Lower lobe of right lung (tissue), 2 donors: ENCODE measurements at regions not wholly inside any gene's neighbourhood (a gene's known extent, or its start where the extent isn't known, plus 50 kb on each side); places are given as distances from the start of the nearest gene placed in this dataset.

ENCODE experiments used
- ATAC-seq, 2 donors: fragments of 200-7000 bp; cut with Tn5 transposase; one replicate each; pipeline ENCODE4 v1.9.1; 2020 to 2022; ENCODE audit warnings: mild to moderate bottlenecking in 2 of 2, moderate library complexity in 2 of 2
- DNase-seq: peaks from one replicate; pipeline ENCODE4 v3.0.0-alpha.2; 2020
- H3K27ac ChIP-seq: fragments of 200-600 bp; one replicate; pipeline ENCODE4 v1.8.0; 2022
- H3K27me3 ChIP-seq: fragments of 200-600 bp; one replicate; pipeline ENCODE4 v1.8.0; 2022; ENCODE audit warnings: low read depth
- H3K36me3 ChIP-seq: fragments of 200-600 bp; one replicate; pipeline ENCODE4 v1.8.0; 2022; ENCODE audit warnings: mild to moderate bottlenecking
- H3K4me1 ChIP-seq: fragments of 200-600 bp; one replicate; pipeline ENCODE4 v1.8.0; 2022
- H3K4me3 ChIP-seq: fragments of 200-600 bp; one replicate; pipeline ENCODE4 v1.8.0; 2022; ENCODE audit warnings: mild to moderate bottlenecking
- H3K9me3 ChIP-seq: fragments of 200-600 bp; one replicate; pipeline ENCODE4 v1.8.0; 2022
- intact Hi-C: fragments of 100-400 bp; cut with DNase I; formaldehyde crosslinking; loops from one replicate; pipeline ENCODE4 v1.11.0; 2022
- TF ChIP-seq, protein P1 (sequence below): fragments of 200-600 bp; IDR thresholded peaks from one replicate; pipeline ENCODE4 v1.8.0; 2022; ENCODE audit warnings: antibody characterized with exemption, mild to moderate bottlenecking
- donor health status: DM: no; HTN: yes; CAD: no; lungs with severe emphysema.

DNA sequence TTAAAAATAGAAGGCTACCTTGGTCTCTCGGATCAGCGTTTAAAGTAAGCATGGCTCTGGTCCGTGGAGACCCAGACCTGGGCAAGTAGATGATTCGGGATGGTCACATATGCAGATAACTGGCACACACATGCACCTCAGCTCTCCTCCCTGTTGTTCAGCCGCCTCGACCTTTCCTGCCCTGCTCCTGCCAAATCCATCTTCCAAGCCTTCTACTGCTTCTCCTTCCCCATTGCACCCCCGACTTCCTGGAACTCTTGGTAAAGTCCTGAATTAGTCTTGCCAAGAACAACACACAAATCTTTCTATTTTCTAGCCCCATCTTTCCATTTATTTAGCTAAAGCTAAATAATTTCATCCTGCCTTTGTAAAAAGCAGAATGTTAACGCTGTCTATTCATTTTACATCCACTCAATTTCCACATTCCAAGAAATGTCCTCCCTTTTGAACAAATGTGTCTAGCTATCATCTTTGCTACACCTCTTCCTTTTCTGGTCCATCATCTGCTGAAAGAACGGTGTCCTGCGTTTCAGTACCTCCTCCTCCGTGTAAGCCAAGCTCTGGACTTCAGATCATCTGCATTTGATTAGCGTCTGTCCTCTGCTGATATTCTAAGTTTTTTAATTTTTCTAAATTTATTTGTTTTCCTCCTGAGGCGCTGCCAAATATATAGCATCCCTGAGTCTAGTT, 92.5 kb downstream of the ZIC5 start:
- no peak overlapping the region for H3K4me3 ChIP-seq
- H3K27me3 ChIP-seq = no peaks in the 10 kb centered on the region
- DNase-seq (no peak), ATAC-seq (no peak)
- TF ChIP-seq, protein P1, sequence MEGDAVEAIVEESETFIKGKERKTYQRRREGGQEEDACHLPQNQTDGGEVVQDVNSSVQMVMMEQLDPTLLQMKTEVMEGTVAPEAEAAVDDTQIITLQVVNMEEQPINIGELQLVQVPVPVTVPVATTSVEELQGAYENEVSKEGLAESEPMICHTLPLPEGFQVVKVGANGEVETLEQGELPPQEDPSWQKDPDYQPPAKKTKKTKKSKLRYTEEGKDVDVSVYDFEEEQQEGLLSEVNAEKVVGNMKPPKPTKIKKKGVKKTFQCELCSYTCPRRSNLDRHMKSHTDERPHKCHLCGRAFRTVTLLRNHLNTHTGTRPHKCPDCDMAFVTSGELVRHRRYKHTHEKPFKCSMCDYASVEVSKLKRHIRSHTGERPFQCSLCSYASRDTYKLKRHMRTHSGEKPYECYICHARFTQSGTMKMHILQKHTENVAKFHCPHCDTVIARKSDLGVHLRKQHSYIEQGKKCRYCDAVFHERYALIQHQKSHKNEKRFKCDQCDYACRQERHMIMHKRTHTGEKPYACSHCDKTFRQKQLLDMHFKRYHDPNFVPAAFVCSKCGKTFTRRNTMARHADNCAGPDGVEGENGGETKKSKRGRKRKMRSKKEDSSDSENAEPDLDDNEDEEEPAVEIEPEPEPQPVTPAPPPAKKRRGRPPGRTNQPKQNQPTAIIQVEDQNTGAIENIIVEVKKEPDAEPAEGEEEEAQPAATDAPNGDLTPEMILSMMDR = no peak
- H3K36me3 ChIP-seq = no peaks in the 10 kb centered on the region
- H3K9me3 ChIP-seq = no peaks in the 10 kb centered on the region
- intact Hi-C loops = no loop called here
- no peak overlapping the region for H3K27ac ChIP-seq
- H3K4me1 ChIP-seq = no peaks in the 10 kb centered on the region

DNA sequence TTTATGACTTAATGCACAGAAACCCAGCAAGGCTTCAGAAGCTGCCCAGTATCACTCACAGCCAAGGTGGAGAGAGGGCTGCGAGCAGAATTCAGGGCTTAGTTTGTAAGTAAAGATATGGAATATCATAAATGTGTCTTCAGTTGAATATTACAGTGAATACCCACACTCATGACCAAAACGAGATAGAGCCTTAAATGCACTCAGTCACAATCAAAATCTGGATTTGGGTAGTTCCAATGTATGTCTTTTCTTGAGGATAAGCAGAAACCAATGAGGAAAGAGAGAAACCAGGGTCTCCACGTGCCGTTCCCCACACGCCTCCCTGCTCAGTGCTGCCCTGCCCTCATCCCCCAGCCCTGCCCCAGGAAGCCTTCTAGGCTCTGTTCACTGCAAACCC, 94.9 kb downstream of the ZIC5 start:
- no peaks in the 10 kb centered on the region for H3K27me3 ChIP-seq
- DNase-seq (no peak), ATAC-seq (no peak)
- no peaks in the 10 kb centered on the region for H3K36me3 ChIP-seq
- intact Hi-C loops = no loop called here
- no peaks in the 10 kb centered on the region for H3K4me1 ChIP-seq
- H3K27ac ChIP-seq = no peak overlapping the region
- no peaks in the 10 kb centered on the region for H3K9me3 ChIP-seq
- TF ChIP-seq, protein P1 = no peak
- H3K4me3 ChIP-seq = no peak overlapping the region

DNA sequence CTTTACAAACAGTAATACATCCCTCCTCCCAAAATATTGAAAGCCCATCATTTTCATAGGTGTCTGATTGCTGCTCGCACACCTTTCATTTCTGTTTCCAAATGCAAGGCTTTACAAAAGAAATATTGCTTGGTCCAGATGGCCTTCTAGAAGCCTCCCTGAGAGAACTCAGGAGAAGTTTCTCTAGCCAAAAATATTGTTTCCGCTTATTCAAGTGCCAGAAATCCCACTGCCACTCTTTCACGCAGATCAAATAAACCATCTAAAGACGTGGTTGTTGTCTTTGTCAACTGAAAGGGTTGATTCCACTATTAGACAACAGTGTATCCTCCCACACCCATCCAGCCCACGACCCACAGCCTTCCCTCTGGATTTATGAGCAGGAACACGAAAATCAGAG, 96.2 kb downstream of the ZIC5 start:
- intact Hi-C loops = no loop called here
- DNase-seq (no peak), ATAC-seq (no peak)

DNA sequence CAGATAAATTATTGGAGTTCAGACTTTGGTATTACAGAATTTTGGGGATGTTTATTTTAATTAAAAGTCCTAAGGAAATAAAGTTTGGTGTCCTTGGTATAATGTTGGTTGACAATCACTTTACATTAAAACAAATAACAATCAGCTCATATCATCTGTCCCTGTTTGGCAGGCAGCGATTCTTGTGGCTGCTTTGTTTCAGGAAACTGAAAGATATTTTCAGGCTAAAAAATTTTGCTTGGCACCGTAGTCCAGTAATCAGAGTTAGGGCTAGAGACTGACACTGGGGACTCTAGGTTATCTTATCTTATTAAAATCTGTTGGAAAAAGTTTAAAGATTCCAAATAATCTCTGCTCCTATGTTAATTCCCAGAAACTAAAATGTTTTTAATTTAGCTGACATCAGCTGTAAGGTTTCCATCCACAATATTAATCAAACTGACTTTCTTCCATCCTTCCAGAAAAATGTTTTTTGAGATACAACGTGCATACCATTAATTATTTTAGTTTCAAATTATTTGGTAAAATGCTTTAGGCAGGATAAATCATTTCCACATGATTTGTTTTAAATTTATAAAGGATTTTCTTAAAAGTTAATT, 97.6 kb downstream of the ZIC5 start:
- Histone ChIP-seq H3K9me3 (no peaks in the 10 kb centered on the region), H3K27ac (no peak overlapping the region), H3K27me3 (no peaks in the 10 kb centered on the region), H3K36me3 (no peaks in the 10 kb centered on the region), H3K4me1 (no peaks in the 10 kb centered on the region), H3K4me3 (no peak overlapping the region)
- intact Hi-C loops = no loop called here
- TF ChIP-seq, protein P1 = no peak
- DNase-seq = no peak
- ATAC-seq = no peak

More for the DNA sequence above, 96.2 kb downstream of the ZIC5 start:
- TF ChIP-seq, protein P1 = no peak
- Histone ChIP-seq H3K9me3 (no peaks in the 10 kb centered on the region), H3K27ac (no peak overlapping the region), H3K27me3 (no peaks in the 10 kb centered on the region), H3K4me1 (no peaks in the 10 kb centered on the region), H3K4me3 (no peak overlapping the region), H3K36me3 (no peaks in the 10 kb centered on the region)

DNA sequence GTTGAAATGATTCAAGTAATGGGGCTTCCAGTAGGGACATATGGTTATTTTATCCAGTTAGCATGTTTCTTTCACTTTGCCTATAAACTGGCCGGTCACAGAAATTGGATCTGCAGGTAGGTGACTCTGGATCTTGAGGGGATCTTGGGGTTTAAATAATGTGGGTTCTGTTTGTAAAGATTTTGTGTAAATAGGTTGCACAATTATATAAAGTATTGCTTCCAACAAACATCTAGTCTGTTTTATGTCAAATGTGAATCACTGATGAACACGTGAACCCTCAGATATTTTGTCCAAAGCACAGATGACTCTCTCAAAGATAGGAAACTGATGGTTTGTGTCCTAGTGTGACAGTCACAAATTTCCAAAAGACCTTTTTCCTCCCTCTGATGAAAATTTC, 98.4 kb downstream of the ZIC5 start:
- H3K4me1 ChIP-seq = no peaks in the 10 kb centered on the region

More for the DNA sequence above, 98.4 kb downstream of the ZIC5 start:
- Histone ChIP-seq H3K27ac (no peak overlapping the region), H3K4me3 (no peak overlapping the region), H3K9me3 (no peaks in the 10 kb centered on the region), H3K27me3 (no peaks in the 10 kb centered on the region), H3K36me3 (no peaks in the 10 kb centered on the region)
- ATAC-seq (no peak), DNase-seq (no peak)
- intact Hi-C loops = no loop called here
- TF ChIP-seq, protein P1 = no peak
